C4-2B (cell line): ENCODE measurements at regions not wholly inside any gene's neighbourhood (a gene's known extent, or its start where the extent isn't known, plus 50 kb on each side); places are given as distances from the start of the nearest gene placed in this dataset.
A peak's percentile ranks its signal among the peaks of the same experiment; 100 is the strongest.

Experiments
- H3K27ac ChIP-seq: fragments of 450-650 bp; 2 replicates; pipeline ENCODE4 v1.5.1; 2017
- ZFX ChIP-seq: fragments of 450-650 bp; IDR thresholded peaks from 2 replicates; pipeline ENCODE4 v1.6.1; 2017
- TF ChIP-seq, protein P1 (sequence below): fragments of 450-650 bp; conservative IDR thresholded peaks from 2 replicates; pipeline ENCODE4 v1.5.1; 2017; ENCODE audit warnings: mild to moderate bottlenecking

DNA sequence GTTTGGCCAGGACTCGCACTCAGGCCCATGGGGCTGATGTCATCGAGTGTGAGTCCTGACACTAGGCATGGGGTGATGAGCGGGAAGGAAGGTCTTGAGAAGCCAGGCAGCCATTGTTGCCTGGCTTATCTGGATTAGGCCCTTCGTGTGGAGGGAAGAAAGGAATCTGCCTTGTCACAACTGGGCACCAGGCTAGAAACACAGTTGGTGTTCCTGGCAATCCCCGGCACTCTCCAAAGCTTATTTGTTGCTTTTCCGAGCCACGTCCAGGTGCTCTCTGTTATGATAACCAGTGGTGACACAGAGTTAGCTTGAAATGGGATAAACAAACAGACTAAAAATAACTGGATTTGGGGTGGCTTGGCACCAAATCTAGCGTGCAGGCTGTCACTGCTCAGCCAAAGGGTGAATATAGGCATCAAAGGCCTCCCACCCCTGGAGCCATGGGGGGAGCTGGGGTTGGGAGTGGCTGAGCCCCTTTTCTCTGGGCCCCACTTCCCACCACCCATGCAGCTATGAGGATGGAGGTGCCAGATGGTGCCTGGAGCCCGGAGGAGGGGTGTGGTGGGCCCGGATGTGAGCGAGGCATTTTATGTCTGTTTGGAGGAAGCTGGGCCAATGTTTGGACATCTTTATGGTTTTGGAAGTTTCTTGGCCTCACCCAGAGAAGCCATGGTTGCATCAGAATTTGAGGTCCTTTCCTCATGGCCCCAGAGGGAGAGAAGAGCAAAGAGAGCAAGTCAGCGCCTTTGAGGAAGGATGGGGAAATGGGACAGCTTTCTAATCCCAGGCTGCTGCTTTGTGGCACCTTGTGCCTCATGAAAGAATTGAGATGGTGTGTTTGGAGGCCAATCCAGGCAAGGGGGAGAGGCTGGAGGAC is 98.0 kb upstream of the PITX1 start:
- TF ChIP-seq, protein P1, sequence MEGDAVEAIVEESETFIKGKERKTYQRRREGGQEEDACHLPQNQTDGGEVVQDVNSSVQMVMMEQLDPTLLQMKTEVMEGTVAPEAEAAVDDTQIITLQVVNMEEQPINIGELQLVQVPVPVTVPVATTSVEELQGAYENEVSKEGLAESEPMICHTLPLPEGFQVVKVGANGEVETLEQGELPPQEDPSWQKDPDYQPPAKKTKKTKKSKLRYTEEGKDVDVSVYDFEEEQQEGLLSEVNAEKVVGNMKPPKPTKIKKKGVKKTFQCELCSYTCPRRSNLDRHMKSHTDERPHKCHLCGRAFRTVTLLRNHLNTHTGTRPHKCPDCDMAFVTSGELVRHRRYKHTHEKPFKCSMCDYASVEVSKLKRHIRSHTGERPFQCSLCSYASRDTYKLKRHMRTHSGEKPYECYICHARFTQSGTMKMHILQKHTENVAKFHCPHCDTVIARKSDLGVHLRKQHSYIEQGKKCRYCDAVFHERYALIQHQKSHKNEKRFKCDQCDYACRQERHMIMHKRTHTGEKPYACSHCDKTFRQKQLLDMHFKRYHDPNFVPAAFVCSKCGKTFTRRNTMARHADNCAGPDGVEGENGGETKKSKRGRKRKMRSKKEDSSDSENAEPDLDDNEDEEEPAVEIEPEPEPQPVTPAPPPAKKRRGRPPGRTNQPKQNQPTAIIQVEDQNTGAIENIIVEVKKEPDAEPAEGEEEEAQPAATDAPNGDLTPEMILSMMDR, result no peak
- TF ChIP-seq ZFX, result no peak
- H3K27ac ChIP-seq, result no peak overlapping the region

DNA sequence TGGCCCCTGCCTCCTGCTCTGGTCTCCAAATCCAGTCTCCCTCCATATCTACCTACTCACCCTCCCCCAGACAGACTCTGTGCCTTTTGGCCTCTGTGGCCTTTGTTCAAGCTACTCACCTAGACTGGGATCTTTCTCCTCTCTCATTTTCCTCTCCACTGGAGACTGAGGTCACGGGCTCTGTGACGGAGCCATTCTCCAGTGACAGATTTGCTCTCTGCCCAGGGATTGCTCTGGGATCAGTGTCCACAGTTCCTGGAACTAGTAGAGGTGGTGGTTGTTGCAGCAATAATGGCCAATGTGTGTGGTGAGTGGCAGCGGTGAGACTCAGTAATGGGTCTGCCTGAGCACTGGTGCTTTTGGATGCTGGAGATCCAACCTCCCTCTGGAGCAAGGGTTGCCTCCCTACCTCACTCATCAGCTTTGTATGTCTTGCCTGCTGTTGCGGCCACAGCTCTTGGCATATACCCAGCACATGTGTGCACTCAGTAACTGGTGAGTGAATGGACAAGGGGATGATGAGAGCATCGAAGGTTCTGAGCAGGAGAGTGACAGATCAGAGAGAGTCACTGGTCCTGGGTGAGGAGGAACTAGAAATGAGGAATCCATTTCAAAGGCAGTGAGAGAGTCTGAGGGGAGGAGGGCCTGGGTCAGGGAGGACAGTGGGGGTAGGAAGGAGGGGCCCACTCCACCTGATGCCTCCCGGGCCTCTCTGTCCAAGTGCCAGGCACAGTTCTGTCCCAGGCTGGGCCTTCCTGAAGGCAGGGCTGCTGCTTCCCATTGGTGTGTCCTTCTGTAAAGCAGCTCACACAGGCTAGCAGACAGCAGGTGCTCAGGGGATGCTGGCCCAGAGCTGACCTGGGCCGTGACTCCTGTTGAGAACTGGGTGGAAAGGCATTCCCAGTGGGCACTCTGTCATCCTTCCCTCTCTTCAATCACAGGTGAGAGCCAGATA is 96.5 kb upstream of the PITX1 start:
- no peak overlapping the region for H3K27ac ChIP-seq
- no peak for TF ChIP-seq ZFX
- TF ChIP-seq, protein P1, result no peak

DNA sequence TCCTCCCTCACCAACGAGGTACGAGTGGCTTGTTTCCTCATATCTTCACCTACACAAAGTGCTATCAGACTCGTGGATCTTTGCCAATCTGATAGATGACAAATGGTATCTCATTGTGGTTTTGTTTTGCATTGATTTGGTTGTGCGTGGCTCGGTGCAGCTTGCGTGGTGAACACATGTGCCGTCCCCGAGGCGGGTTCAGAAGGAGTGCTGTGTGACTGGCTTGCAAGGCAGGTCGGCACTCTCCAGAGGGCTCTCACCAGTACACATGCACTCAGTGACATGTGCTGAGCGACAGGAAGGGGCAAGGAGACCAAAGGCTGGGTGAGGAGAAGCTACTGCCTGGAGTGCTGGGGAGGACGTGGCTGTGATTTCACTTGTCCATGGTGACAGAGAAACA is 95.3 kb upstream of the PITX1 start:
- TF ChIP-seq ZFX, result 0 out of 2 replicates have a peak, but pooled peaks have one; percentile 19
- TF ChIP-seq, protein P1, result no peak
- no peak overlapping the region for H3K27ac ChIP-seq

DNA sequence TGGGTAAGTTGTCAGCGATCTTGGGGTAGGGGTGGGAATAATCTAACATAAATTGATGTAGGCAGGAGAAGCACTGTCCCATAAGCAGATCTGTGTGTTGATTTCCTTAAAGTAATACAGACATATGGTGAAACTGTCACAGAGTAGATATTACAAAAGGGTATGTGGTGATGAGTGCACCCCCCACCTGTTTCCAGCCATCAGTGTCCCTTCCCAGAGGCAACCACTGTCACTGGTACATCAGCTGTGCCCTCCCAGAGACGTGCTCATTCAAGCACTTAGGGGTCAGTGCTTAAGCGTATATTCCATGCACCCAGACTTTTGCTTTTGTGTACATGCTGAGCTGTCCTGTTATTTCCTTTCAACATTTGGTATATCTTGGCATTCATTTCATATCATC is 94.3 kb upstream of the PITX1 start:
- TF ChIP-seq, protein P1, result no peak
- no peak for TF ChIP-seq ZFX
- no peak overlapping the region for H3K27ac ChIP-seq

DNA sequence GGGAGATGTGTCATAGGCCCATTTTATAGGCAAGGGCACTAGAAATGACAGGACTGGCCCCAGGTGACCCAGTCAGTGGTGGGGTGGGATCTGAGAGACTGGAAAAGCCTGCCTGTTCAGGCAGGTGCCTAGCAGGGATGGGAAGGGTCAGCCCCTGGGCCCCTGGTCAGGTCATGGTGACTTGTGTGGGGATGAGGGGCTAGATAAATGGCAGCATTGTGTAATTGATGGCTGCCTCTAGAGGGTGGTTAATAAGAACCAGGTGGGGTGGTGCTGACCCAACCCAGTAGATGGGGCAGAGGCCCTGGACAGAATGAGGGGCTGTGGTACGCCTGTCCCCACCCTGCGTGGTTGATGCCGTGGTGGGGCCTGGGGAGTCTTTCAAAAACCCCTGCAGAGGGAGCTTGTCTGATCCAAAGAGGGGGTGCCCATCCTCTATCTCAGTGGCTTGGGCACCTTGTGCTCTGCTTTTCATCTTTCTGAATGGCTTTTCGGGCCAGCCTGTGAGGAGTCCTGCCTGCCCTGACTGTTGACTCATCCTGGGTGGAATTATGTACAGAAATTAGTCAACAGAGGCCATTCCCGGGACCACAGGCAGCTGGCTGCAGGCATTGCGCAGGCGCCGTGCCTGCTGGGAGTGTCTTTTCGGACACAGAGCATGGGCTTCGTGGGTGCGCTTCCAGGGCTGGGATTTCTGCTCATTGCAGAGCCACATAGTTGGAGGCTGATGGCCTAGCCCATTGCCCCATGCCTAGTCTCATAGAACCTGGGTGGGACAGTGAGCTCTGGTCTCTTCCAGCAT is 93.6 kb upstream of the PITX1 start:
- no peak for TF ChIP-seq ZFX
- TF ChIP-seq, protein P1, result no peak
- H3K27ac ChIP-seq, result no peak overlapping the region

DNA sequence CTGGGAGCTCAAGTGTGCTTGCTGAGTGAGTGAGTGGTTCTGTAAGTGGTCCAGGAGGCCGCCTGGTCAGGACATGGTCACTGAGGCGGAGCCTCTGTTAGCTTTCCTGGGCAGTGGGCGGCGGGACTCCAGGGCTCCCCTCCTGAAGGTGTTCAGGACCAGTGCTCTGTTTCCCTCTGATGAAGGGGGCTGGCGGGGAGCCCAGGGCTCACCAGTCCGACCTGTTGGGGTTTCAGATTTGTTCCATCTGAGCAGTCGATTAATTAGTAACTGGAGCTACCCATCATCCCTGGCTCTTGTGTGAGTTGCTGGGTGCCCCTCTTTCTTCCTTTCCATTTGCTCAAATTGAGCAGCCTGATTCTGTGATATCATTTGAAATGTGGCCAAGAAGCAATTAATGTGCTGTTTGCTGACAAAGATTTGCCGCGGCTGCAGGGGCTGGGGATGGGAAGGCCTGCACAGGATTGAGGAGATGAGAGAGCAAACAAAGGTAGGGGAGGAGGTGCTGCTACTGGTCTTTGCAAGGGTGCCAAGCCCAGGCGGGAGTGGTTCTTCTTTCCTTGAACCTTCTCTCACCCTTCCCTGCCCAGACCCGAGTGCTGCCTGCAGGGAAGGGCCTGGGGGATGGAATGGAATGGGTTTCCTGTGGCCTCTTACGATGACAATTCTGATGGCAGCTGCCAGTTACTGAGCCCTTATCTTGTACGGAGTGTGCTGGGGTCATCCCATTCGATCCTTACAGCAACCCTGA is 92.8 kb upstream of the PITX1 start:
- no peak overlapping the region for H3K27ac ChIP-seq
- TF ChIP-seq, protein P1, result no peak
- TF ChIP-seq ZFX, result no peak
